MM.1S (cell line): ENCODE measurements at regions not wholly inside any gene's neighbourhood (a gene's known extent, or its start where the extent isn't known, plus 50 kb on each side); places are given as distances from the start of the nearest gene placed in this dataset.

Experiments
- DNase-seq: peaks from one replicate; pipeline ENCODE4 v3.0.0-alpha.2; 2015
- H2AFZ ChIP-seq: fragments of 300-600 bp; sonication (generic); 2 replicates; pipeline ENCODE4 v1.6.0; 2016; ENCODE audit warnings: antibody characterized with exemption, low read length
- H3F3A ChIP-seq: fragments of 300-600 bp; sonication (generic); 2 replicates; pipeline ENCODE4 v1.6.1; 2016; ENCODE audit warnings: mild to moderate bottlenecking, antibody characterized with exemption, low read length, moderate library complexity, mixed read lengths; ENCODE audit not compliant: insufficient read depth
- H3K27ac ChIP-seq: fragments of 300-600 bp; sonication (generic); 2 replicates; pipeline ENCODE4 v1.5.1; 2016; ENCODE audit warnings: mild to moderate bottlenecking, low read length
- H3K27me3 ChIP-seq: fragments of 300-600 bp; sonication (generic); replicated peaks from 2 replicates; pipeline ENCODE4 v1.6.0; 2016; ENCODE audit warnings: low read length; ENCODE audit not compliant: insufficient read depth
- H3K36me3 ChIP-seq: fragments of 300-600 bp; sonication (generic); replicated peaks from 2 replicates; pipeline ENCODE4 v1.6.1; 2016; ENCODE audit warnings: mild to moderate bottlenecking, low read length, mixed read lengths; ENCODE audit not compliant: insufficient read depth
- H3K4me1 ChIP-seq: fragments of 300-600 bp; sonication (generic); 2 replicates; pipeline ENCODE4 v1.6.1; 2016; ENCODE audit warnings: low read length, mixed read lengths
- H3K4me2 ChIP-seq: fragments of 300-600 bp; sonication (generic); 2 replicates; pipeline ENCODE4 v1.6.0; 2016; ENCODE audit warnings: low read depth, low read length
- H3K4me3 ChIP-seq: fragments of 300-600 bp; sonication (generic); 2 replicates; pipeline ENCODE4 v1.5.1; 2016; ENCODE audit warnings: low read length, mixed read lengths
- H3K79me2 ChIP-seq: fragments of 300-600 bp; sonication (generic); 2 replicates; pipeline ENCODE4 v1.6.1; 2016; ENCODE audit warnings: mixed run types, low read length, mixed read lengths
- H3K9ac ChIP-seq: fragments of 300-600 bp; sonication (generic); 2 replicates; pipeline ENCODE4 v1.6.1; 2016; ENCODE audit warnings: low read length, mixed read lengths
- H3K9me2 ChIP-seq: fragments of 300-600 bp; sonication (generic); replicated peaks from 2 replicates; pipeline ENCODE4 v1.6.1; 2016; ENCODE audit warnings: mild to moderate bottlenecking, low read length, mixed read lengths; ENCODE audit not compliant: insufficient read depth
- H3K9me3 ChIP-seq: fragments of 300-600 bp; sonication (generic); replicated peaks from 2 replicates; pipeline ENCODE4 v1.6.1; 2016; ENCODE audit warnings: mild to moderate bottlenecking, low read length, mixed read lengths; ENCODE audit not compliant: insufficient read depth
- H4K20me1 ChIP-seq: fragments of 300-600 bp; sonication (generic); 2 replicates; pipeline ENCODE4 v1.6.1; 2016; ENCODE audit warnings: mild to moderate bottlenecking, low read length, moderate library complexity, mixed read lengths; ENCODE audit not compliant: insufficient read depth
- EZH2 ChIP-seq: fragments of 300-600 bp; sonication (generic); optimal IDR thresholded peaks from 2 replicates; pipeline ENCODE3; 2017; ENCODE audit warnings: low read depth, mild to moderate bottlenecking, antibody characterized with exemption, low read length, mixed read lengths
- EZH2phosphoT487 ChIP-seq: fragments of 300-600 bp; sonication (generic); IDR thresholded peaks from 2 replicates; pipeline ENCODE4 v1.6.1; 2018; ENCODE audit warnings: antibody characterized with exemption, low read length
- TF ChIP-seq, protein P1 (sequence below): fragments of 300-600 bp; sonication (generic); IDR thresholded peaks from 2 replicates; pipeline ENCODE4 v1.5.1; 2016; ENCODE audit warnings: antibody characterized with exemption, low read length, mixed read lengths

DNA sequence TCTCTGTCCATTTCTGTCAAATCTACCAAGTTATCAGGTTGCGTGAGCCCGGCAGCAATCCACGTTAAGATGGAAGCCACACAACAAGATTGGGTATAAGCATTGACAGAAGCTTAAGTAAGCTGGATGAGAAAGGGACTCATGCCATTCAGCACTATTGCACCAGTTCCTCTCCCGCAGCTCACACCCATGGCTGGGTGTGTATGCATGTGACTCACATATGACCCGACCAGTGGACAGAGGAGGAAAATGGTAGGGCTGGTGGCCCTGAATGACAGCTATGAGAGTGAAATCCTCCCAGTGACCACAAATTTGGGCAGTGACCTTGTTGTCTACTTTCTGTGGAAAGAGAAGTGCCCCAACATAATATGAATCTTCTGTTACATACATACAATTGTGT is 113.5 kb downstream of the OTOR start:
- H3K27ac ChIP-seq = no peak overlapping the region
- no peaks in the 10 kb centered on the region for H3K9me3 ChIP-seq

DNA sequence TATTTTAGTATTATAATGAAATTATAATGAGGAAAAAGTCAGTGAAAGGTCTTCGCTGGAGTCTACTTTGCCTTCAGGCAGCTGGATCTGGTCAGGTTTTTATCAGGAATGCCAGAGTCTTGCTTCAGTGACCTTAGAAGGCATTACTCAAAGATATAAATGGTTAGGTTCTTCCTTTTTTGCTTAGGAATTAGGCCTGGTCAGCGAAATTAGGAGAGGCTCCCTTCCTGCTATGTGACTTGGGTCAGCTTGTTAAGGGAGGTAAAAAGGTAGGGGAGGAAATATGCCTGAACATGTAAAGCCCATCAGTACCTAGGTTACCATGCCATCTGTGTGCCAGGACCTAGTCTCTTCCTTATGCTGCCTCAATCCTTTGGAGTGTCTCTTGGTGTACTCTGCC is 115.1 kb downstream of the OTOR start:
- TF ChIP-seq, protein P1, sequence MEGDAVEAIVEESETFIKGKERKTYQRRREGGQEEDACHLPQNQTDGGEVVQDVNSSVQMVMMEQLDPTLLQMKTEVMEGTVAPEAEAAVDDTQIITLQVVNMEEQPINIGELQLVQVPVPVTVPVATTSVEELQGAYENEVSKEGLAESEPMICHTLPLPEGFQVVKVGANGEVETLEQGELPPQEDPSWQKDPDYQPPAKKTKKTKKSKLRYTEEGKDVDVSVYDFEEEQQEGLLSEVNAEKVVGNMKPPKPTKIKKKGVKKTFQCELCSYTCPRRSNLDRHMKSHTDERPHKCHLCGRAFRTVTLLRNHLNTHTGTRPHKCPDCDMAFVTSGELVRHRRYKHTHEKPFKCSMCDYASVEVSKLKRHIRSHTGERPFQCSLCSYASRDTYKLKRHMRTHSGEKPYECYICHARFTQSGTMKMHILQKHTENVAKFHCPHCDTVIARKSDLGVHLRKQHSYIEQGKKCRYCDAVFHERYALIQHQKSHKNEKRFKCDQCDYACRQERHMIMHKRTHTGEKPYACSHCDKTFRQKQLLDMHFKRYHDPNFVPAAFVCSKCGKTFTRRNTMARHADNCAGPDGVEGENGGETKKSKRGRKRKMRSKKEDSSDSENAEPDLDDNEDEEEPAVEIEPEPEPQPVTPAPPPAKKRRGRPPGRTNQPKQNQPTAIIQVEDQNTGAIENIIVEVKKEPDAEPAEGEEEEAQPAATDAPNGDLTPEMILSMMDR = no peak
- TF ChIP-seq EZH2 (no peak), EZH2phosphoT487 (no peak)
- H2AFZ ChIP-seq = no peak overlapping the region

More for the DNA sequence above, 113.5 kb downstream of the OTOR start:
- Histone ChIP-seq H3K36me3 (no peaks in the 10 kb centered on the region), H3K9me2 (no peaks in the 10 kb centered on the region), H3K4me3 (no peak overlapping the region), H3K79me2 (no peaks in the 10 kb centered on the region), H2AFZ (no peak overlapping the region), H3F3A (no peaks in the 10 kb centered on the region), H3K9ac (no peak overlapping the region), H3K4me1 (no peaks in the 10 kb centered on the region), H3K27me3 (no peaks in the 10 kb centered on the region), H3K4me2 (no peak overlapping the region), H4K20me1 (no peaks in the 10 kb centered on the region)
- no peak for DNase-seq
- TF ChIP-seq, protein P1 = no peak
- TF ChIP-seq EZH2phosphoT487 = no peak
- no peak for TF ChIP-seq EZH2

DNA sequence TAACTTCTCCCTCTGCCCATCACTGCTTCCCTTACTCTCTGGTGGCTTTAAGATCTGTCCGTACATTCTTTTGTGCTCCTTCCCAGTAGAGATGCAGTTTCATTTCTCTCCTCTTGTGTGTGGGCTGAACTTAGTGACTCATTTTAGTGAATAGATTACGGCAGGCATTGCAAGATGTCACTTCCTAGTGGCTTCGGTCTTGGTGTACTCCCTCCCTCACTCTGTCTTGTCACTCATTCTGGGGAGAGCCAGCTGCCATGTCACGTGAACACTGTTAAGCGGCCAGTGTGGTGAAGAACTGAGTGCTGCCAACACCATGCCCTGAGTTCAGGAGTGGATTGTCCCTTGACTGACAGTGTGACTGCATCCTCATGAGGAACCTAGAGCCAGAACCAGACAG is 115.9 kb downstream of the OTOR start:
- H3K36me3 ChIP-seq = no peaks in the 10 kb centered on the region
- no peaks in the 10 kb centered on the region for H3K27me3 ChIP-seq
- H3K27ac ChIP-seq = no peak overlapping the region
- H3K4me2 ChIP-seq = no peak overlapping the region; the same call in 1 of the 2 replicates
- peak; percentile 9 for DNase-seq
- no peaks in the 10 kb centered on the region for H3K4me1 ChIP-seq
- no peaks in the 10 kb centered on the region for H3K79me2 ChIP-seq
- H4K20me1 ChIP-seq = no peaks in the 10 kb centered on the region
- no peaks in the 10 kb centered on the region for H3F3A ChIP-seq
- H3K4me3 ChIP-seq = no peak overlapping the region
- H3K9me2 ChIP-seq = no peaks in the 10 kb centered on the region
- H2AFZ ChIP-seq = peak overlapping the region; percentile 37; the same call in 1 of the 2 replicates
- no peaks in the 10 kb centered on the region for H3K9me3 ChIP-seq
- TF ChIP-seq, protein P1 = no peak
- TF ChIP-seq EZH2 (no peak), EZH2phosphoT487 (no peak)
- no peak overlapping the region for H3K9ac ChIP-seq

More for the DNA sequence above, 115.1 kb downstream of the OTOR start:
- H3F3A ChIP-seq = no peaks in the 10 kb centered on the region
- no peak overlapping the region for H3K4me3 ChIP-seq
- no peaks in the 10 kb centered on the region for H3K79me2 ChIP-seq
- no peaks in the 10 kb centered on the region for H3K27me3 ChIP-seq
- no peaks in the 10 kb centered on the region for H3K9me3 ChIP-seq
- no peak overlapping the region for H3K9ac ChIP-seq
- no peaks in the 10 kb centered on the region for H3K4me1 ChIP-seq
- no peaks in the 10 kb centered on the region for H3K9me2 ChIP-seq
- H3K36me3 ChIP-seq = no peaks in the 10 kb centered on the region
- H3K27ac ChIP-seq = no peak overlapping the region
- no peaks in the 10 kb centered on the region for H4K20me1 ChIP-seq
- no peak for DNase-seq
- H3K4me2 ChIP-seq = no peak overlapping the region
